Psoas muscle (tissue), 7 donors: ENCODE measurements at regions not wholly inside any gene's neighbourhood (a gene's known extent, or its start where the extent isn't known, plus 50 kb on each side); places are given as distances from the start of the nearest gene placed in this dataset.
A peak's percentile ranks its signal among the peaks of the same experiment; 100 is the strongest.

Experiments used
- ATAC-seq, 4 donors: fragments of 200-7000 bp; cut with Tn5 transposase; one replicate each; pipeline ENCODE4 v1.9.1; 2020; ENCODE audit warnings: moderate library complexity in 3 of 4, mild to moderate bottlenecking in 2 of 4
- DNase-seq, 2 donors: peaks; one replicate each; pipeline ENCODE4 v3.0.0-alpha.2; 2020
- H3K27ac ChIP-seq: fragments of 200-600 bp; one replicate; pipeline ENCODE4 v1.8.0; 2022
- H3K27me3 ChIP-seq, 3 donors: fragments of 200-600 bp in 1 of 3; one replicate each; pipeline versions ENCODE4 v1.6.1 to v1.8.0; 2013 to 2022; ENCODE audit warnings: low read length in 2 of 3, mild to moderate bottlenecking in 2 of 3, moderate library complexity in 1 of 3; ENCODE audit not compliant: insufficient read depth in 3 of 3
- H3K36me3 ChIP-seq, 2 donors: fragments of 200-600 bp in 1 of 2; one replicate each; pipeline versions ENCODE4 v1.6.1 to v1.8.0; 2013 to 2022; ENCODE audit warnings: low read depth in 1 of 2, mild to moderate bottlenecking in 1 of 2, moderate library complexity in 1 of 2; ENCODE audit not compliant: insufficient read depth in 1 of 2
- H3K4me1 ChIP-seq: fragments of 200-600 bp; one replicate; pipeline ENCODE4 v1.8.0; 2022
- H3K4me3 ChIP-seq: fragments of 200-600 bp; one replicate; pipeline ENCODE4 v1.8.0; 2022; ENCODE audit warnings: mild to moderate bottlenecking
- H3K9me3 ChIP-seq: fragments of 200-600 bp; one replicate; pipeline ENCODE4 v1.8.0; 2022
- CTCF ChIP-seq: fragments of 200-600 bp; IDR thresholded peaks from one replicate; pipeline ENCODE4 v1.8.0; 2022; ENCODE audit warnings: antibody characterized with exemption
- WGBS, 3 donors: extraction: QIAGEN DNeasy Blood & Tissue Kit; methylation state at CpG; one replicate each; pipeline versions ENCODE4 v1.1.6 to v1.1.7; 2013; 5-methylcytosine and 5-hydroxymethylcytosine counted together
- intact Hi-C, 2 donors: fragments of 100-400 bp; cut with DNase I; formaldehyde crosslinking; loops; one replicate each; pipeline versions ENCODE4 v1.11.0 to v1.14.2; 2022
- donor health status: healthy with polysubstance abuse.
- donor health status: DM: no; HTN: no; CAD: no; lungs with moderate emphysema.
- donor health status: Bipolar disorder and iron deficiency.
- donor health status: healthy.
- donor health status: DM: yes; HTN: yes; CAD: no.
- donor health status: DM: no; HTN: no; CAD: no.
- donor health status: DM: yes; HTN: yes; CAD: no.

GRCh38 chr15:85947936-85948335 lies 131.7 kb upstream of the AGBL1 start:
- 94 to 97% (median 96%) methylated on average over 7 of the region's 7 CpGs for WGBS, 3 donors
- no peak for DNase-seq
- intact Hi-C loops = no loop called here

GRCh38 chr15:85950101-85950500 lies 129.6 kb upstream of the AGBL1 start:
- ATAC-seq (peak; percentile 93 to 99 (median 98)), DNase-seq (peak; percentile 43 to 80)
- Histone ChIP-seq H3K27me3 (no peaks in the 10 kb centered on the region), H3K36me3 (no peaks in the 10 kb centered on the region), H3K9me3 (no peaks in the 10 kb centered on the region), H3K4me1 (peaks cover 16% of the 10 kb centered on the region), H3K4me3 (no peak overlapping the region), H3K27ac (peak overlapping the region; percentile 58)
- no peak for TF ChIP-seq CTCF
- intact Hi-C loops = no loop called here
- 25 to 47% (median 30%) methylated on average over 5 of the region's 5 CpGs for WGBS, 3 donors

More at GRCh38 chr15:85947936-85948335, 131.7 kb upstream of the AGBL1 start:
- Histone ChIP-seq H3K4me3 (no peak overlapping the region), H3K4me1 (peaks cover 11% of the 10 kb centered on the region), H3K27me3 (no peaks in the 10 kb centered on the region), H3K27ac (no peak overlapping the region), H3K9me3 (no peaks in the 10 kb centered on the region), H3K36me3 (no peaks in the 10 kb centered on the region)
- ATAC-seq = no peak
- TF ChIP-seq CTCF = no peak

GRCh38 chr15:85954586-85954985 lies 125.1 kb upstream of the AGBL1 start:
- Histone ChIP-seq H3K9me3 (no peaks in the 10 kb centered on the region), H3K36me3 (no peaks in the 10 kb centered on the region), H3K4me3 (no peak overlapping the region), H3K27me3 (no peaks in the 10 kb centered on the region), H3K27ac (no peak overlapping the region), H3K4me1 (peaks cover 14% of the 10 kb centered on the region)
- intact Hi-C loops = no loop called here
- WGBS, 3 donors = 4 to 14% (median 10%) methylated on average over 1 of the region's 1 CpG
- DNase-seq = no peak
- no peak for TF ChIP-seq CTCF
- ATAC-seq = no peak

- H3K27ac ChIP-seq = no peak overlapping the region
- no peak for TF ChIP-seq CTCF
- ATAC-seq (no peak), DNase-seq (no peak)
- H3K9me3 ChIP-seq = no peaks in the 10 kb centered on the region
- H3K36me3 ChIP-seq = no peaks in the 10 kb centered on the region
- peaks cover 4% of the 10 kb centered on the region for H3K4me1 ChIP-seq
- WGBS, 3 donors = 95 to 97% (median 95%) methylated on average over 3 of the region's 3 CpGs
- no peaks in the 10 kb centered on the region for H3K27me3 ChIP-seq
- intact Hi-C loops = no loop called here
- no peak overlapping the region for H3K4me3 ChIP-seq
Observed at GRCh38 chr15:85955501-85956391, 123.9 kb upstream of the AGBL1 start.
